Chondrocyte (in vitro differentiated cells): ENCODE measurements at regions not wholly inside any gene's neighbourhood (a gene's known extent, or its start where the extent isn't known, plus 50 kb on each side); places are given as distances from the start of the nearest gene placed in this dataset.

Source experiments
- DNase-seq: peaks from one replicate; pipeline ENCODE4 v3.0.0; 2021; ENCODE audit warnings: mixed read lengths, low spot score
- H3K27ac Mint-ChIP-seq: one replicate; pipeline ENCODE4 v1.8.0; 2021; ENCODE audit warnings: mild to moderate bottlenecking, moderate library complexity, mixed read lengths; ENCODE audit not compliant: unreplicated experiment
- H3K27me3 Mint-ChIP-seq: 2 replicates; pipeline ENCODE4 v1.8.0; 2021; ENCODE audit warnings: low read depth, mixed read lengths
- H3K36me3 Mint-ChIP-seq: 2 replicates; pipeline ENCODE4 v1.8.0; 2021; ENCODE audit warnings: low read depth, mixed read lengths
- H3K4me1 Mint-ChIP-seq: 2 replicates; pipeline ENCODE4 v1.8.0; 2021; ENCODE audit warnings: low read depth, mild to moderate bottlenecking, mixed read lengths
- H3K4me3 Mint-ChIP-seq: one replicate; pipeline ENCODE4 v1.8.0; 2021; ENCODE audit warnings: mild to moderate bottlenecking, moderate library complexity, mixed read lengths; ENCODE audit not compliant: unreplicated experiment
- H3K9me3 Mint-ChIP-seq: 2 replicates; pipeline ENCODE4 v1.8.0; 2021; ENCODE audit warnings: low read depth, mixed read lengths
- CTCF ChIP-seq: fragments of 200-600 bp; sonication (generic); IDR thresholded peaks from 2 replicates; pipeline ENCODE4 v1.5.0; 2021; ENCODE audit warnings: antibody characterized with exemption, mild to moderate bottlenecking, moderate library complexity

DNA sequence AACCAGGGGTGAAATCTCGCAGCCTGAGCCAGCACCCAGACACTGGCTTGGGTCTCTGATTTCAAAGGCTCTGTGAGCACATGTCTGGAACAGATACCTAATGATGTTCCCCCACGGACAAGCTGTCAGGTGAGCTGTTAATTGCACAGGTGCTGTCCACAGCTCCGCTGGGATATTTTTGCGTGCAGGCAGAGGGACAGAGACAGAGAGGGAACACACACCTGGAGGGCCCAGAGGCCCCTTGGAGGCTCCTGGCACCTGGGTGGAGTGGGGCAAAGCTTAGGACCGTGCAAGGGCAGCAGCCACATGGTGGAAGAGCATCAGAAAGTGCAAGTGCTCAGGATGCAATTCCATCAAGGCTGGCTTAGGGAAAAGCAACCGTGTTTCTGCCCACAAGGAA lies 57.3 kb downstream of the ARL6IP4 start:
- no peak overlapping the region for H3K27ac Mint-ChIP-seq
- H3K27me3 Mint-ChIP-seq: no peaks in the 10 kb centered on the region
- TF ChIP-seq CTCF: no peak
- no peak overlapping the region for H3K4me3 Mint-ChIP-seq
- H3K9me3 Mint-ChIP-seq: no peaks in the 10 kb centered on the region
- DNase-seq: peak; percentile 32
- H3K4me1 Mint-ChIP-seq: peaks cover 5% of the 10 kb centered on the region
- no peaks in the 10 kb centered on the region for H3K36me3 Mint-ChIP-seq

DNA sequence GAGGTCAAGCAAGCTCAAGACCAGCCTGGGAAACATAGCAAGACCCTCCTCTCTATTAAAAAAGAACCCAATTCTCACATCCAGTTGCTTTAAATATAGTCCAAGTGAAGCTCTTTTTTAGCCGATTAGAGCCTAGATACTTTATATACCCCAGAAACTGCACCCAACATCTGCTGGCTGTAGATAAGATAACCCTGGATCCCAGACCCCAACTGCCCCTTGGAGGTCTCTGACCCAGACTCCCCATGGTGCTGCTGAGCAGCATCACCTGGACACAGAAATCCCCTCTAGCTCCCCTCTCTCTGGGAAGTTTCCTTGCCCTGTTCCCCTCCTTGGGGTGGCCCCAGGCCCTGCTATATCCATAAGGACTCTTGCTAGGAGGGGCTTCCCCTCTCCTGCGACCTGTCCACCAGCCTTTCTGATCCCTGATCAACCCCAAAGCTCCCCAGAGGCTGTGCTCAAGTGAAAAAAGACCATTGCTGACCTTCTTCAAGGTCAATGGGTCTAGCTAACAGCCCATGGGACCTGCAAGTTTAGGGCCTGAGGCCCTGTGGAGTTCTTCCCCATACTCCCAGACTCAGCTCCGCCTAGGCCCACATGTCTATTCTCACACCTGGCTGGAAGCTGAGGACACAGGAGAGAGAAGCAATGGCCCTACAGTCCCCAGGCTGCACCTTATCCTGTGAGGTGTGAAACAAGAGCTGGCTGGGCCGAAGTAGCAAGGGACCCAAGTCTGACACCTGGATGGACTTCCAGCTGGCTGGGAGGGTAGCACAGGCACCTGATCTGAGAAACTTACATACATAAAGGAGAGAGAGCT lies 56.2 kb downstream of the ARL6IP4 start:
- no peaks in the 10 kb centered on the region for H3K36me3 Mint-ChIP-seq
- no peak overlapping the region for H3K4me3 Mint-ChIP-seq
- H3K4me1 Mint-ChIP-seq: peaks cover 5% of the 10 kb centered on the region
- H3K27ac Mint-ChIP-seq: no peak overlapping the region
- no peak for TF ChIP-seq CTCF
- H3K27me3 Mint-ChIP-seq: no peaks in the 10 kb centered on the region
- DNase-seq: peak; percentile 41
- H3K9me3 Mint-ChIP-seq: no peaks in the 10 kb centered on the region

- H3K36me3 Mint-ChIP-seq: no peaks in the 10 kb centered on the region
- no peak overlapping the region for H3K27ac Mint-ChIP-seq
- H3K27me3 Mint-ChIP-seq: no peaks in the 10 kb centered on the region
- peak; percentile 47 for DNase-seq
- no peaks in the 10 kb centered on the region for H3K9me3 Mint-ChIP-seq
- no peak overlapping the region for H3K4me3 Mint-ChIP-seq
- no peak for TF ChIP-seq CTCF
- H3K4me1 Mint-ChIP-seq: peaks cover 5% of the 10 kb centered on the region
Measured at GRCh38 chr12:123035841-123036240, 55.4 kb downstream of the ARL6IP4 start.

- Mint-ChIP-seq H3K27ac (no peak overlapping the region), H3K4me3 (no peak overlapping the region), H3K27me3 (no peaks in the 10 kb centered on the region), H3K9me3 (no peaks in the 10 kb centered on the region), H3K36me3 (peaks cover 2% of the 10 kb centered on the region), H3K4me1 (peaks cover 5% of the 10 kb centered on the region)
- no peak for DNase-seq
- TF ChIP-seq CTCF: no peak
Measured at GRCh38 chr12:123034865-123035264, 54.4 kb downstream of the ARL6IP4 start.

DNA sequence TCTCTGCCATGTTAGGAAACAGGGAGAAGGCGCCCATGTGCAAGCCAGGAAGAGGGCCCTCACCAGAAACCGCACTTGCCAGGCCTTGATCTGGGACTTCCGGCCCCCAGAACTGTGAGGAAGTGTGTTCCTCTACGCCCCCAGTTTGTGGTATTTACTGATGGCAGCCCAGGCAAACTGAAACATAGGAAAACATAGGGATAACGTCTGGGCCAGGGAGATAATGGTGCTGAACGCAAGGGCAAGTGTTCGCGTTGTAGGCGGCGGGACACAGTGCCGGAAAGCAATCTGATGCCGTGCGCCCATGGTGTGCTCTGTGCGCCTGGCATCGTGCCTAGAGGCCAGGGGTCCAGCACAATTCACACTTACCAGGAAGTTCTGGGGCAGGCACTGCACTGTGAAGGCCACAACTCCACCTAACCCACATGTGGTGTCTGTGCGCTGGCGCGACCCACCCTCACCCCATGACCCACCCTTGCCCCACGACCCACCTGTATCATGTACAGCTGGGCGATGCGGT lies 53.6 kb downstream of the ARL6IP4 start:
- peaks cover 5% of the 10 kb centered on the region for H3K4me1 Mint-ChIP-seq
- peaks cover 2% of the 10 kb centered on the region for H3K36me3 Mint-ChIP-seq
- TF ChIP-seq CTCF: no peak
- DNase-seq: peak; percentile 81
- H3K27ac Mint-ChIP-seq: no peak overlapping the region
- H3K4me3 Mint-ChIP-seq: no peak overlapping the region
- H3K27me3 Mint-ChIP-seq: no peaks in the 10 kb centered on the region
- H3K9me3 Mint-ChIP-seq: no peaks in the 10 kb centered on the region
